Mononuclear cell (primary cell): ENCODE measurements at regions not wholly inside any gene's neighbourhood (a gene's known extent, or its start where the extent isn't known, plus 50 kb on each side); places are given as distances from the start of the nearest gene placed in this dataset.

ENCODE experiments used
- H3K27me3 ChIP-seq: 2 replicates; pipeline ENCODE4 v1.6.0; 2011; ENCODE audit warnings: low read length, control low read depth; ENCODE audit not compliant: insufficient read depth
- H3K4me1 ChIP-seq: 2 replicates; pipeline ENCODE4 v1.5.1; 2011; ENCODE audit warnings: mild to moderate bottlenecking, low read length, control low read depth; ENCODE audit not compliant: insufficient read depth
- H3K4me3 ChIP-seq: 2 replicates; pipeline ENCODE4 v1.5.1; 2011; ENCODE audit warnings: mild to moderate bottlenecking, low read length, moderate library complexity
- H3K9me3 ChIP-seq: 2 replicates; pipeline ENCODE4 v1.5.1; 2011; ENCODE audit warnings: low read depth, mild to moderate bottlenecking, control low read depth, low read length

GRCh38 chr14:104448721-104449120, 130.8 kb upstream of the C14orf180 start:
- no peaks in the 10 kb centered on the region for H3K4me1 ChIP-seq
- peaks cover 4% of the 10 kb centered on the region for H3K27me3 ChIP-seq
- peaks cover 7% of the 10 kb centered on the region for H3K9me3 ChIP-seq
- H3K4me3 ChIP-seq: no peak overlapping the region

- Histone ChIP-seq H3K4me3 (no peak overlapping the region), H3K27me3 (peaks cover 7% of the 10 kb centered on the region), H3K9me3 (peaks cover 7% of the 10 kb centered on the region), H3K4me1 (no peaks in the 10 kb centered on the region)
Observed at GRCh38 chr14:104450811-104451401, 128.7 kb upstream of the C14orf180 start.

DNA sequence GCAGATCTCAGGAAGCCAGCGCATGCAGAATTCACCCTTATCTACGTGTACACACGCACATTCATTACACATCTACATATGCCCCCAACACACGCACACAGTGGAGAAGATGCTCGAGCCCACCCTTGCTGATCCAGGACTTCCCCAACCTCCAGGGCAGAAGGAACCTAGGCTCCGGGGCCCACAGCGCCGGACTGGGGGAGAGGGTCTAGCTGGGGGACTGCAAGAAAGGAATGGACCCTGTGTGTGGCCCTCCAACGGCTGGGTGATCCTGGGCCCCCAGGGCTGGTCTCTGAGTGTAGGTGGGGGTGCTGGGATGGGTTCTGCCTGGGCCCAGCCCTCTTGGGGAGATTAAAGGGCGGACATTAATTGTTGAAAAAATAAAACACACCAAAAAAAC, 128.1 kb upstream of the C14orf180 start:
- Histone ChIP-seq H3K4me3 (no peak overlapping the region), H3K4me1 (no peaks in the 10 kb centered on the region), H3K27me3 (peaks cover 7% of the 10 kb centered on the region), H3K9me3 (peaks cover 7% of the 10 kb centered on the region)

DNA sequence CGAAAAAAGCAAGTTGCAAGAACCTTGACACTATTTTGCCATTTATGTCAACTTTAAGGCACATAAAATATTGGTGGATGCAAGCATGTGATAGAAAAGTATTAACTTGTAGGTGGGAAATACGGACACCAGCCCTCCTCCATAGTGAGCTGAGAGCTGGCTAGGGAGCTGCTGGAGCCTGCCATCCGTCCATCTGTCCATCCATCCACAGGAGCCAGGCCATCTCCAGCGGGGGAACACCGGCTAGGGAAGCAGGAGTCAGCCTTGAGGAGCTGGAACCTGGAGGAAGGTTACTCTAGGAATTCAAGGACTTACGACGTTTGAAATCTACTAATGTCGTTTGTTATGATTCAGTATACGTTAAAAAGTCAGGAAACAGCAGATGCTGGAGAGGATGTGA, 120.7 kb upstream of the C14orf180 start:
- H3K27me3 ChIP-seq: peaks cover 26% of the 10 kb centered on the region
- no peaks in the 10 kb centered on the region for H3K9me3 ChIP-seq
- H3K4me3 ChIP-seq: no peak overlapping the region
- H3K4me1 ChIP-seq: no peaks in the 10 kb centered on the region

- Histone ChIP-seq H3K4me3 (no peak overlapping the region), H3K4me1 (no peaks in the 10 kb centered on the region), H3K27me3 (peaks cover 25% of the 10 kb centered on the region), H3K9me3 (no peaks in the 10 kb centered on the region)
Observed at GRCh38 chr14:104460791-104461651, 118.5 kb upstream of the C14orf180 start.

- Histone ChIP-seq H3K4me1 (no peaks in the 10 kb centered on the region), H3K9me3 (no peaks in the 10 kb centered on the region), H3K27me3 (peaks cover 25% of the 10 kb centered on the region), H3K4me3 (no peak overlapping the region)
Observed at GRCh38 chr14:104461676-104462449, 117.7 kb upstream of the C14orf180 start.

GRCh38 chr14:104462651-104463630, 116.6 kb upstream of the C14orf180 start:
- H3K9me3 ChIP-seq: no peaks in the 10 kb centered on the region
- no peaks in the 10 kb centered on the region for H3K4me1 ChIP-seq
- no peak overlapping the region for H3K4me3 ChIP-seq
- H3K27me3 ChIP-seq: peaks cover 22% of the 10 kb centered on the region

DNA sequence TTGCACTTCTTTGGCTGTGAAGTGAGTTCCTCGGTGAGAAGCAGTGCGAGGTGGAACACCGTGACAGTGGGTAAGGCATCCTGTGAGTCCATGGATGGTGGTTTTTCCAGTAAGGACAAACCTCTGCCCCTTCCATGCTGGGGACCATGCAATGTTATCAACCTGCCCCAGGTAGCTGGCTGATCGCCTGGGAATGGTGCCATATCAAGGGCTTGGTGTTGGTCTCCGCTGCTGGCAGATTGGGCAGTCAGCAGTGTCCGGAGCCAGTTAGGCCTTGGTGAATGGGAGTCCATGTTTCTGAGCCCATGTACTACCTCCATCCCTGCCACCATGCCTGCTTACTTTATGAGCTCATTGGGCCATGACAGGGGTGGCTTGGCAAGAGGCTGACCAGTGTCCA, 114.7 kb upstream of the C14orf180 start:
- H3K4me1 ChIP-seq: no peaks in the 10 kb centered on the region
- no peaks in the 10 kb centered on the region for H3K9me3 ChIP-seq
- H3K4me3 ChIP-seq: no peak overlapping the region
- peaks cover 22% of the 10 kb centered on the region for H3K27me3 ChIP-seq

DNA sequence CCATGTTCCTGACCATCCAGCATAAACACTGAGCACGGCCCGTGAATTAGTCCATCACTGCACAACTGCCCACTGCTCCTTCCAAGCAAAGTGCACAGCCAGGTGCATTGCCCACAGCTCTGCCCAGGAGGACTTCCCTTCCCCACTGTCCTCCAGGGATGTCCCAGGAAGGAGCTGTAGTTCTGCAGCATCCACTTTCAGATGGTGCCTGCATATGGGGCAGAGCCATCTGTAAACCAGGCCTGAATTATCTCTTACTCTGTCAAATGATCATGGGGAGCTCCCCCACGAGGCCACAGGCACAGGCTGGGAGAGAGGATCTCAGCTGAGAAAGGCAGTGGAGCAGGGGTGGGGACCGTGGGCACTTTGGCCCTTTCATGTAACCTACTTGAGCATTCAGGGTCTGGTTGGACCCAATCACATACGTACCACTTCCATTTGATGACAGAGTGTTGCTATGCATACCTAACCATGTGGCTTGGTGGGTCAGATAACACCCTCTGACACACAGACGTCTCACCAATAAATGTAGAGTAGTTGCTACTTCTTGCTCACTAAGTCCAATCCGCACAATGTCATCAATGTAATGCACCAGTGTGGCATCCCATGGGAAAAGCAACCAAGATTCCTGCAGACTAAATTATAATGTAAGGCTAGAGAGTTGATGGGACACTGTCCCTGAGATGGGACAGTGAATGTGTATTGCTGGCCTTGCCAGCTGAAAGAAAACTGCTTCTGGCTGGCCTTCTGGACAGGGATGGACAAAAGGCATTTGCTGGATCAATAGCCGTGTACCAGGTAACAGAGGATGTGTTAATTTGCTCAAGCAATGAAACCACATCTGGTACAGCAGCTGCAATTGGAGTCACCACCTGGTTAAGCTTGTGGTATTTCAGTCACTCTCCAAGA, 113.8 kb upstream of the C14orf180 start:
- Histone ChIP-seq H3K27me3 (peaks cover 18% of the 10 kb centered on the region), H3K4me3 (no peak overlapping the region), H3K9me3 (no peaks in the 10 kb centered on the region), H3K4me1 (no peaks in the 10 kb centered on the region)

- H3K27me3 ChIP-seq: peaks cover 11% of the 10 kb centered on the region
- no peaks in the 10 kb centered on the region for H3K9me3 ChIP-seq
- no peak overlapping the region for H3K4me3 ChIP-seq
- no peaks in the 10 kb centered on the region for H3K4me1 ChIP-seq
Observed at GRCh38 chr14:104467236-104467635, 112.3 kb upstream of the C14orf180 start.

- Histone ChIP-seq H3K4me3 (no peak overlapping the region), H3K4me1 (no peaks in the 10 kb centered on the region), H3K9me3 (no peaks in the 10 kb centered on the region), H3K27me3 (peaks cover 7% of the 10 kb centered on the region)
Observed at GRCh38 chr14:104467641-104468040, 111.9 kb upstream of the C14orf180 start.

GRCh38 chr14:104469591-104469990, 110.0 kb upstream of the C14orf180 start:
- no peak overlapping the region for H3K4me3 ChIP-seq
- H3K9me3 ChIP-seq: no peaks in the 10 kb centered on the region
- no peaks in the 10 kb centered on the region for H3K4me1 ChIP-seq
- no peaks in the 10 kb centered on the region for H3K27me3 ChIP-seq

DNA sequence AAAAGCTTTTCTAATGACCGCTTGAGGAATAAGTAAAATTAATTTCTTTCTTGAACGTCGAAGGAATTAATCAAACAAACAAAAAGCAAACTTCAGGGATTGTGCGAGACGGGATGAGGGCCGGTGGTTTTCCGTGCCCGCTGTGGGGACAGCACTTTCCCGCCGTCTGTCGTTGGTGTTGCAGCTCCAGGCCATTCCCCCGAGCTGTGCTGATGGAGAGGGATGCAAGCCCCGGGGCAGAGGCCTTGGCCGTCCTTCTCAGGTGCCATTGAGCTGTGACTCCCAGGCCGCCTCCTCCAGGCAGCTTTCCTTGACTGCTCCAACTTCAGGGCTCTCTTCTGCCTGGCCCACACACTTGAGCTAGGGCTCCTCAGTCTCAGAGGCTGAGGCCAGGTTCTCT, 109.0 kb upstream of the C14orf180 start:
- Histone ChIP-seq H3K4me3 (no peak overlapping the region), H3K4me1 (no peaks in the 10 kb centered on the region), H3K9me3 (no peaks in the 10 kb centered on the region), H3K27me3 (no peaks in the 10 kb centered on the region)

DNA sequence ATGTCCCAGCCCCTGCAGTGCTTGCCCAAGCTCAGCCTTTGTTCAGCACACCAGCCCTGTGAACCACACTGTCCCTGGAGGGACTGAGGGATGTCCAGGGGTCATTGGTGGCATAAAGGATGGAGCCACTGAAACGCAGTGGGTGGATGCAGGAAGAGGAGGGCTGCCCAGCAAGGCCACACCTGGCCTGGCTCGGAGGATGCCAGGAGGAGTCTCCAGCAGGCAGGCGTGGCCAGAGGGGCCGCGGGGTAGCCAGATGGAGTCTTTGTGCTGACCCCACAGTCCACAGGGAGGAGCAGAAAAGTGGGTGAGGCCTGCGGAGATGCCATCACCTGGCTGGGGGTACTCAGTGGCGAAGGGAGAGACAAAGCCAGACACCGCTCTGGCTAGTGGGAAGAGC, 108.5 kb upstream of the C14orf180 start:
- no peak overlapping the region for H3K4me3 ChIP-seq
- no peaks in the 10 kb centered on the region for H3K9me3 ChIP-seq
- H3K4me1 ChIP-seq: no peaks in the 10 kb centered on the region
- H3K27me3 ChIP-seq: no peaks in the 10 kb centered on the region
